ENCODE measurements at regions not wholly inside any gene's neighbourhood (a gene's known extent, or its start where the extent isn't known, plus 50 kb on each side); places are given as distances from the start of the nearest gene placed in this dataset.

- H4K20me1 ChIP-seq (replicated peaks in 1 of 2; ENCODE audit: control insufficient read depth in 1 of 2, insufficient read depth in 2 of 2, low read length in 2 of 2), result no peaks in the 10 kb centered on the region
- FAIRE-seq (no peak), DNase-seq (ENCODE audit: low read depth in 1 of 2, low spot score in 2 of 2) (no peak)
- ChIA-PET CTCF (ENCODE audit: partially characterized antibody) (interaction anchor here (1.6 kb wide), 1 partner anchor 17 kb away, joined by 4 read pairs; no protein-coding TSS in a partner anchor), POLR2A (ENCODE audit: partially characterized antibody) (no interaction called here)
- H3K4me3 ChIP-seq (ENCODE audit: extremely low read depth in 1 of 4, insufficient read depth in 2 of 4, low read depth in 3 of 4, low read length in 4 of 4), result no peak overlapping the region
- H3K4me1 ChIP-seq (replicated peaks in 1 of 4; ENCODE audit: control insufficient read depth in 3 of 4, insufficient read depth in 4 of 4, low read length in 3 of 4), result no peaks in the 10 kb centered on the region
- no peak overlapping the region for H4K5ac ChIP-seq (ENCODE audit: insufficient read length, low read depth, low read length)
- no peak overlapping the region for H4K91ac ChIP-seq (replicated peaks; ENCODE audit: insufficient read length, low read length)
- no peak overlapping the region for H2BK5ac ChIP-seq (ENCODE audit: low read depth, low read length)
- no peaks in the 10 kb centered on the region for H3K36me3 ChIP-seq (ENCODE audit: control insufficient read depth in 2 of 4, insufficient read depth in 4 of 4, low read length in 3 of 4)
- no peaks in the 10 kb centered on the region; a peak in 2 of 7 replicates for H3K27me3 ChIP-seq (replicated peaks in 1 of 4; ENCODE audit: control insufficient read depth in 3 of 4, extremely low read depth in 1 of 4, insufficient read depth in 3 of 4, low read length in 3 of 4)
- no peaks in the 10 kb centered on the region for H3K79me1 ChIP-seq (ENCODE audit: low read depth, low read length)
- no peak overlapping the region for H3K9ac ChIP-seq (replicated peaks in 1 of 4; ENCODE audit: extremely low read depth in 1 of 4, low read depth in 3 of 4, low read length in 3 of 4)
- no peak overlapping the region for H4K8ac ChIP-seq (ENCODE audit: extremely low read depth, insufficient read depth, low read length)
- H3K4me2 ChIP-seq (ENCODE audit: insufficient read depth in 1 of 2, low read depth in 2 of 2, low read length in 2 of 2), result no peak overlapping the region
- no peaks in the 10 kb centered on the region for H3K79me2 ChIP-seq (ENCODE audit: control insufficient read depth in 1 of 2, insufficient read depth in 2 of 2, low read length in 2 of 2)
- H2AK5ac ChIP-seq (ENCODE audit: low read depth, low read length), result no peak overlapping the region
- no peak overlapping the region for H2BK120ac ChIP-seq (replicated peaks; ENCODE audit: low read depth, low read length)
- no peak overlapping the region for H3K18ac ChIP-seq (ENCODE audit: extremely low read depth, low read length)
- 90% methylated on average over 4 of the region's 4 CpGs; no CpG with 5 or more reads in 1 of the 2 experiments for WGBS, 2 experiments (ENCODE audit: extremely low coverage in 1 of 2, insufficient coverage in 1 of 2, insufficient read length in 1 of 2, insufficient replicate concordance in 2 of 2, low coverage in 1 of 2, low lambda C conversion rate in 2 of 2, missing lambda C conversion rate in 1 of 2)
- H2AFZ ChIP-seq (ENCODE audit: low read length), result no peak overlapping the region
- no peak overlapping the region for H3K27ac ChIP-seq (ENCODE audit: low read depth, low read length)
- no peak overlapping the region for H2BK20ac ChIP-seq (ENCODE audit: low read length)
- H3K14ac ChIP-seq (ENCODE audit: insufficient read length), result no peak overlapping the region
- H3K9me3 ChIP-seq (ENCODE audit: insufficient read depth in 2 of 2, low read depth in 1 of 2, low read length in 1 of 2), result peaks cover 8 to 10% of the 10 kb centered on the region in 2 experiments; a peak in 3 of 4 replicates
- no peak overlapping the region for H3K4ac ChIP-seq (replicated peaks; ENCODE audit: insufficient read length, low read depth, low read length)
- no peak overlapping the region for H2BK15ac ChIP-seq (ENCODE audit: low read length)
- H3K23me2 ChIP-seq (ENCODE audit: low read depth, low read length), result peaks cover 3% of the 10 kb centered on the region; the same call in 1 of the 2 replicates
- H3K56ac ChIP-seq (replicated peaks; ENCODE audit: insufficient read length, low read depth, low read length), result no peak overlapping the region
- H3K23ac ChIP-seq (ENCODE audit: insufficient read length), result no peak overlapping the region
- H2BK12ac ChIP-seq (ENCODE audit: low read depth, low read length), result no peak overlapping the region
- TF ChIP-seq, protein P1, sequence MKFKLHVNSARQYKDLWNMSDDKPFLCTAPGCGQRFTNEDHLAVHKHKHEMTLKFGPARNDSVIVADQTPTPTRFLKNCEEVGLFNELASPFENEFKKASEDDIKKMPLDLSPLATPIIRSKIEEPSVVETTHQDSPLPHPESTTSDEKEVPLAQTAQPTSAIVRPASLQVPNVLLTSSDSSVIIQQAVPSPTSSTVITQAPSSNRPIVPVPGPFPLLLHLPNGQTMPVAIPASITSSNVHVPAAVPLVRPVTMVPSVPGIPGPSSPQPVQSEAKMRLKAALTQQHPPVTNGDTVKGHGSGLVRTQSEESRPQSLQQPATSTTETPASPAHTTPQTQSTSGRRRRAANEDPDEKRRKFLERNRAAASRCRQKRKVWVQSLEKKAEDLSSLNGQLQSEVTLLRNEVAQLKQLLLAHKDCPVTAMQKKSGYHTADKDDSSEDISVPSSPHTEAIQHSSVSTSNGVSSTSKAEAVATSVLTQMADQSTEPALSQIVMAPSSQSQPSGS (IDR thresholded peaks at IDR 0.05; ENCODE audit: low read length), result no peak
- TF ChIP-seq CHD1 (IDR thresholded peaks at IDR 0.05; ENCODE audit: low read depth, low read length) (no peak), RBBP5 (IDR thresholded peaks at IDR 0.05; ENCODE audit: borderline replicate concordance, low read depth, low read length) (no peak)
These were observed 295.7 kb downstream of the ADGRD1 start for GRCh38 chr12:131249246-131250027.

All from H1 (cell line).